ENCODE measurements at regions not wholly inside any gene's neighbourhood (a gene's known extent, or its start where the extent isn't known, plus 50 kb on each side); places are given as distances from the start of the nearest gene placed in this dataset.

- no CpG with 5 or more reads among the region's 4 CpGs for WGBS (ENCODE audit: extremely low coverage, insufficient coverage, low lambda C conversion rate)
- no peak for DNase-seq
These were observed 100.3 kb upstream of the PCSK1 start for GRCh38 chr5:96533371-96533770.

DNA sequence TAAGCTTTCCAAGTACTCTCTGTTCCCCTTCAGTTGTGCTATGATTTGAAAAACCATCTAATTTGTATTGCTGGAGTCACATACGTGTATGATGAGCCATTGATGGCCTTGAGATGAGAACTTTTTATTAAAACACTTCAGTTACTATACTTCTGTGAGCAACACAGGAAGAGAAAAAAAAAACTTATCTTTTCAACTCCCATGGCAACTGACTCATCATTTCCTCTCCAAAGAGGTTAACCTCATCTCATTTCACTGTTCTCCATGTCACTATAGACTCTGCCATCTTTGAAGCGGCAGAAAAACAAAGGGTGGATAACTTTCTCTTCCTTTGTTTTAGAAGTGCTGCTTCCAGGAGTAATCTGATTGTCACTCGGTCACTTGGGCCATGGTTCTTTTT lies 104.3 kb upstream of the PCSK1 start:
- no peak overlapping the region for H3K56ac ChIP-seq (ENCODE audit: low read length)
- DNase-seq, result no peak
- H2BK120ac ChIP-seq (ENCODE audit: low read depth, low read length), result no peak overlapping the region
- H2BK5ac ChIP-seq (ENCODE audit: low read length), result no peak overlapping the region
- H3K36me3 ChIP-seq (ENCODE audit: control insufficient read depth, insufficient read depth, low read length), result no peaks in the 10 kb centered on the region
- no CpG with 5 or more reads among the region's 3 CpGs for WGBS (ENCODE audit: extremely low coverage, insufficient coverage, low lambda C conversion rate)
- H4K8ac ChIP-seq (ENCODE audit: low read depth, low read length), result no peak overlapping the region
- H3K4me2 ChIP-seq (ENCODE audit: low read length), result no peak overlapping the region
- no peaks in the 10 kb centered on the region for H3K79me1 ChIP-seq (ENCODE audit: low read length)
- no peaks in the 10 kb centered on the region for H3K4me1 ChIP-seq (ENCODE audit: control insufficient read depth, low read depth, low read length)
- H3K9ac ChIP-seq (ENCODE audit: low read length), result no peak overlapping the region
- H3K79me2 ChIP-seq (ENCODE audit: control insufficient read depth, insufficient read depth, low read length), result no peaks in the 10 kb centered on the region
- H3K4ac ChIP-seq (ENCODE audit: low read depth, low read length), result no peak overlapping the region
- H4K5ac ChIP-seq (ENCODE audit: low read length), result no peak overlapping the region
- no peak overlapping the region for H3K4me3 ChIP-seq (ENCODE audit: low read length)
- H3K27ac ChIP-seq (ENCODE audit: low read depth, low read length), result no peak overlapping the region
- H2AK5ac ChIP-seq (ENCODE audit: low read length), result no peak overlapping the region
- H3K23ac ChIP-seq (ENCODE audit: low read length), result no peak overlapping the region
- no peak overlapping the region for H3K18ac ChIP-seq (ENCODE audit: low read length)
- H3K27me3 ChIP-seq (ENCODE audit: insufficient read depth, low read length, poor library complexity), result no peaks in the 10 kb centered on the region
- H2BK15ac ChIP-seq (replicated peaks; ENCODE audit: low read depth), result no peak overlapping the region

More at GRCh38 chr5:96533371-96533770, 100.3 kb upstream of the PCSK1 start:
- Histone ChIP-seq H3K27ac (ENCODE audit: low read depth, low read length) (no peak overlapping the region), H2BK15ac (replicated peaks; ENCODE audit: low read depth) (no peak overlapping the region), H3K4ac (ENCODE audit: low read depth, low read length) (no peak overlapping the region), H3K18ac (ENCODE audit: low read length) (no peak overlapping the region), H3K56ac (ENCODE audit: low read length) (no peak overlapping the region), H4K5ac (ENCODE audit: low read length) (no peak overlapping the region), H3K27me3 (ENCODE audit: insufficient read depth, low read length, poor library complexity) (no peaks in the 10 kb centered on the region), H4K8ac (ENCODE audit: low read depth, low read length) (no peak overlapping the region), H3K23ac (ENCODE audit: low read length) (no peak overlapping the region), H3K36me3 (ENCODE audit: control insufficient read depth, insufficient read depth, low read length) (no peaks in the 10 kb centered on the region), H3K79me1 (ENCODE audit: low read length) (no peaks in the 10 kb centered on the region), H3K79me2 (ENCODE audit: control insufficient read depth, insufficient read depth, low read length) (no peaks in the 10 kb centered on the region), H2BK120ac (ENCODE audit: low read depth, low read length) (no peak overlapping the region), H3K4me2 (ENCODE audit: low read length) (no peak overlapping the region), H2AK5ac (ENCODE audit: low read length) (no peak overlapping the region), H2BK5ac (ENCODE audit: low read length) (no peak overlapping the region), H3K4me1 (ENCODE audit: control insufficient read depth, low read depth, low read length) (no peaks in the 10 kb centered on the region), H3K4me3 (ENCODE audit: low read length) (no peak overlapping the region), H3K9ac (ENCODE audit: low read length) (no peak overlapping the region)

DNA sequence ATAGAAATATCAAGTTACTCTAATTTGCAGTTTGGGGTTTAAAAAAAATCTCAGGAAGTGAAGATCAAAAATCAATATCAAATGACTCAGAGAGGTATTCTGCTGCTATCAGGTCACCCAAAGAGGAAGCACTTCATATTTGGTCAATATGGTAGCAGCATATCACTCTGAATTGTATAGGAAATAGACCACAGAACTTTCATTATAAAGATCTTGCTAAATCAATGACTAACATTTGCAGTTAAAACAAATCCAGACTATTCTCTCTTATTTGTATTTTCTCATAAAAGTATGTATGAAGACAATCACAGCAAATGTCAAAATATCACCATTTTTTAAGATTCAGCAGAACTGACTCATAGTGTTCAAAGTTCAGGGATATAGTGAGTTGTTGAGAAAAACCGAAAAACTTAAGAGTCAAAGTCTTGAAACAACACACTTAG lies 105.8 kb upstream of the PCSK1 start:
- Histone ChIP-seq H2BK15ac (replicated peaks; ENCODE audit: low read depth) (no peak overlapping the region), H3K56ac (ENCODE audit: low read length) (no peak overlapping the region), H3K9ac (ENCODE audit: low read length) (no peak overlapping the region), H2BK5ac (ENCODE audit: low read length) (no peak overlapping the region), H4K5ac (ENCODE audit: low read length) (no peak overlapping the region), H3K4me3 (ENCODE audit: low read length) (no peak overlapping the region), H2AK5ac (ENCODE audit: low read length) (no peak overlapping the region), H3K36me3 (ENCODE audit: control insufficient read depth, insufficient read depth, low read length) (no peaks in the 10 kb centered on the region), H3K4me2 (ENCODE audit: low read length) (no peak overlapping the region), H3K27ac (ENCODE audit: low read depth, low read length) (no peak overlapping the region), H3K79me1 (ENCODE audit: low read length) (no peaks in the 10 kb centered on the region), H3K27me3 (ENCODE audit: insufficient read depth, low read length, poor library complexity) (no peaks in the 10 kb centered on the region), H3K23ac (ENCODE audit: low read length) (no peak overlapping the region), H3K18ac (ENCODE audit: low read length) (no peak overlapping the region), H4K8ac (ENCODE audit: low read depth, low read length) (no peak overlapping the region), H2BK120ac (ENCODE audit: low read depth, low read length) (no peak overlapping the region), H3K4ac (ENCODE audit: low read depth, low read length) (no peak overlapping the region), H3K79me2 (ENCODE audit: control insufficient read depth, insufficient read depth, low read length) (no peaks in the 10 kb centered on the region), H3K4me1 (ENCODE audit: control insufficient read depth, low read depth, low read length) (no peaks in the 10 kb centered on the region)
- WGBS (ENCODE audit: extremely low coverage, insufficient coverage, low lambda C conversion rate), result no CpG with 5 or more reads among the region's 1 CpG
- DNase-seq, result no peak

GRCh38 chr5:96546120-96546519 lies 113.1 kb upstream of the PCSK1 start:
- H3K56ac ChIP-seq (ENCODE audit: low read length), result no peak overlapping the region
- no peak overlapping the region for H3K9ac ChIP-seq (ENCODE audit: low read length)
- no peak overlapping the region for H4K5ac ChIP-seq (ENCODE audit: low read length)
- H3K18ac ChIP-seq (ENCODE audit: low read length), result no peak overlapping the region
- no peak overlapping the region for H3K4ac ChIP-seq (ENCODE audit: low read depth, low read length)
- H2BK120ac ChIP-seq (ENCODE audit: low read depth, low read length), result no peak overlapping the region
- no peak overlapping the region for H4K8ac ChIP-seq (ENCODE audit: low read depth, low read length)
- H3K27ac ChIP-seq (ENCODE audit: low read depth, low read length), result no peak overlapping the region
- H3K4me1 ChIP-seq (ENCODE audit: control insufficient read depth, low read depth, low read length), result no peaks in the 10 kb centered on the region
- H3K4me3 ChIP-seq (ENCODE audit: low read length), result no peak overlapping the region
- H3K36me3 ChIP-seq (ENCODE audit: control insufficient read depth, insufficient read depth, low read length), result no peaks in the 10 kb centered on the region
- H3K27me3 ChIP-seq (ENCODE audit: insufficient read depth, low read length, poor library complexity), result no peaks in the 10 kb centered on the region
- no peaks in the 10 kb centered on the region for H3K79me2 ChIP-seq (ENCODE audit: control insufficient read depth, insufficient read depth, low read length)
- no CpG with 5 or more reads among the region's 1 CpG for WGBS (ENCODE audit: extremely low coverage, insufficient coverage, low lambda C conversion rate)
- no peak for DNase-seq
- no peak overlapping the region for H3K4me2 ChIP-seq (ENCODE audit: low read length)
- H2AK5ac ChIP-seq (ENCODE audit: low read length), result no peak overlapping the region
- H3K79me1 ChIP-seq (ENCODE audit: low read length), result no peaks in the 10 kb centered on the region
- H3K23ac ChIP-seq (ENCODE audit: low read length), result no peak overlapping the region
- no peak overlapping the region for H2BK5ac ChIP-seq (ENCODE audit: low read length)
- H2BK15ac ChIP-seq (replicated peaks; ENCODE audit: low read depth), result no peak overlapping the region

DNA sequence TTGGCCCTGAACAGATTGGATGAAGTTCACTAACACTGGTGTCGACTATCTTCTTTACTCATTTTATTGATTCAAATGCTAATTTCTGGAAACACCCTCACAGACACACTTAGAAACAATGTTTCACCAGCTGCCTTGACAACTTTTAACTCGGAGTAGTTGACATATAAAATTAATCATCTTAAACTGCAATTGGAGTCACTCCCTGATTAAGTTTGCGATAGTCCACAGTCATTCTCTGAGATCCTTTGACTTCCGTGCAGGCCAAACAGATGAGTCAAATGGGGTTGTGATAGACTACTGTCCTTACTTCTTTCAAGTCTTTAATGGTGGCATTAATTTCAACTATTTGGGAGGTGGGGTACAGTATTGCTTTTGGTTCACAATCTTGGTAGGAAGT lies 114.4 kb upstream of the PCSK1 start:
- Histone ChIP-seq H3K18ac (ENCODE audit: low read length) (no peak overlapping the region), H2BK15ac (replicated peaks; ENCODE audit: low read depth) (no peak overlapping the region), H3K27me3 (ENCODE audit: insufficient read depth, low read length, poor library complexity) (no peaks in the 10 kb centered on the region), H3K79me1 (ENCODE audit: low read length) (no peaks in the 10 kb centered on the region), H3K4me2 (ENCODE audit: low read length) (no peak overlapping the region), H3K79me2 (ENCODE audit: control insufficient read depth, insufficient read depth, low read length) (no peaks in the 10 kb centered on the region), H3K23ac (ENCODE audit: low read length) (no peak overlapping the region), H3K27ac (ENCODE audit: low read depth, low read length) (no peak overlapping the region), H3K36me3 (ENCODE audit: control insufficient read depth, insufficient read depth, low read length) (no peaks in the 10 kb centered on the region), H3K4me1 (ENCODE audit: control insufficient read depth, low read depth, low read length) (no peaks in the 10 kb centered on the region), H3K4ac (ENCODE audit: low read depth, low read length) (no peak overlapping the region), H3K9ac (ENCODE audit: low read length) (no peak overlapping the region), H2AK5ac (ENCODE audit: low read length) (no peak overlapping the region), H2BK120ac (ENCODE audit: low read depth, low read length) (no peak overlapping the region), H2BK5ac (ENCODE audit: low read length) (no peak overlapping the region), H4K8ac (ENCODE audit: low read depth, low read length) (no peak overlapping the region), H4K5ac (ENCODE audit: low read length) (no peak overlapping the region), H3K56ac (ENCODE audit: low read length) (no peak overlapping the region), H3K4me3 (ENCODE audit: low read length) (no peak overlapping the region)
- no CpG with 5 or more reads among the region's 4 CpGs for WGBS (ENCODE audit: extremely low coverage, insufficient coverage, low lambda C conversion rate)
- no peak for DNase-seq

- no peak overlapping the region for H3K56ac ChIP-seq (ENCODE audit: low read length)
These were observed 113.3 kb upstream of the CAST start for GRCh38 chr5:96548905-96549304.

More at GRCh38 chr5:96548905-96549304, 113.3 kb upstream of the CAST start:
- Histone ChIP-seq H3K18ac (ENCODE audit: low read length) (no peak overlapping the region), H3K79me1 (ENCODE audit: low read length) (no peaks in the 10 kb centered on the region), H3K4me1 (ENCODE audit: control insufficient read depth, low read depth, low read length) (no peaks in the 10 kb centered on the region), H4K5ac (ENCODE audit: low read length) (no peak overlapping the region), H3K36me3 (ENCODE audit: control insufficient read depth, insufficient read depth, low read length) (no peaks in the 10 kb centered on the region), H3K4ac (ENCODE audit: low read depth, low read length) (no peak overlapping the region), H4K8ac (ENCODE audit: low read depth, low read length) (no peak overlapping the region), H2AK5ac (ENCODE audit: low read length) (no peak overlapping the region), H2BK120ac (ENCODE audit: low read depth, low read length) (no peak overlapping the region), H3K27ac (ENCODE audit: low read depth, low read length) (no peak overlapping the region), H3K27me3 (ENCODE audit: insufficient read depth, low read length, poor library complexity) (no peaks in the 10 kb centered on the region), H3K9ac (ENCODE audit: low read length) (no peak overlapping the region), H3K79me2 (ENCODE audit: control insufficient read depth, insufficient read depth, low read length) (no peaks in the 10 kb centered on the region), H3K4me2 (ENCODE audit: low read length) (no peak overlapping the region), H2BK15ac (replicated peaks; ENCODE audit: low read depth) (no peak overlapping the region), H3K4me3 (ENCODE audit: low read length) (no peak overlapping the region), H2BK5ac (ENCODE audit: low read length) (no peak overlapping the region), H3K23ac (ENCODE audit: low read length) (no peak overlapping the region)
- no CpG with 5 or more reads among the region's 2 CpGs for WGBS (ENCODE audit: extremely low coverage, insufficient coverage, low lambda C conversion rate)
- no peak for DNase-seq
